Cardiac muscle cell (in vitro differentiated cells and primary cell): ENCODE measurements at regions not wholly inside any gene's neighbourhood (a gene's known extent, or its start where the extent isn't known, plus 50 kb on each side); places are given as distances from the start of the nearest gene placed in this dataset.
"Not testable (repeated sequence)": the region's sequence is repeated elsewhere in the genome, so short reads cannot be mapped to it uniquely, and the experiment has no call there.

ENCODE experiments used
- DNase-seq, 2 donors: peaks; one replicate each; pipeline versions ENCODE4 v3.0.0 to v3.0.0-alpha.2; 2010 to 2017; ENCODE audit warnings: low read depth in 1 of 2, low spot score in 1 of 2
- H3K27ac ChIP-seq: fragments of 200-600 bp; sonication (generic); 2 replicates; pipeline ENCODE4 v1.5.1; 2016
- H3K27me3 ChIP-seq: fragments of 200-600 bp; sonication (generic); 2 replicates; pipeline ENCODE4 v1.6.0; 2016; ENCODE audit warnings: control low read depth
- H3K36me3 ChIP-seq: fragments of 200-600 bp; sonication (generic); 2 replicates; pipeline ENCODE4 v1.5.1; 2016; ENCODE audit warnings: control low read depth
- H3K4me1 ChIP-seq: fragments of 200-600 bp; sonication (generic); 2 replicates; pipeline ENCODE4 v1.8.1; 2017; ENCODE audit warnings: low read depth, mild to moderate bottlenecking, mixed run types
- H3K4me3 ChIP-seq: fragments of 200-600 bp; sonication (generic); 2 replicates; pipeline ENCODE4 v1.5.1; 2016; ENCODE audit warnings: mild to moderate bottlenecking
- H3K9me3 ChIP-seq: fragments of 200-600 bp; sonication (generic); 2 replicates; pipeline ENCODE4 v1.5.1; 2017; ENCODE audit warnings: low read depth, mild to moderate bottlenecking, control low read depth
- TF ChIP-seq, protein P1 (sequence below): IDR thresholded peaks from 2 replicates; pipeline ENCODE4 v1.5.1; 2012; ENCODE audit warnings: low read depth, mild to moderate bottlenecking, low read length

DNA sequence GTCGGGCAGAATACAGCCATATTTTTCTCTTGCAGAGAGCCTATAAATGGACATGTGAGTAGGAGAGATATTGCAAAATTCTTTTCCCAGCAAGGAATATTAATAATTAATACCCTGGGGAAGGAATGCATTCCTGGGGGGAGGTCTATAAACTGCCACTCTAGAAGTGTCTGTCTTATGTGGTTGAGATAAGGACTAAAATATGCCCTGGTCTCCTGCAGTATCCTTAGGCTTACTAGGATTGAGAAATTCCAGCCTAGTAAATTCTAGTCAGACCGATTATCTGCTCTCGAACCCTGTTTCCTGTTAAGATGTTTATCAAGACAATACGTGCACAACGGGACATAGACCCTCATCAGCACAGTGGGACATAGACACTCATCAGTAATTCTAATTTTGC is 872.6 kb downstream of the FSTL5 start:
- H3K4me1 ChIP-seq: no peaks in the 10 kb centered on the region
- no peaks in the 10 kb centered on the region for H3K36me3 ChIP-seq
- no peaks in the 10 kb centered on the region for H3K27me3 ChIP-seq
- no peaks in the 10 kb centered on the region for H3K9me3 ChIP-seq
- no peak for DNase-seq
- H3K27ac ChIP-seq: no peak overlapping the region
- H3K4me3 ChIP-seq: no peak overlapping the region
- TF ChIP-seq, protein P1, sequence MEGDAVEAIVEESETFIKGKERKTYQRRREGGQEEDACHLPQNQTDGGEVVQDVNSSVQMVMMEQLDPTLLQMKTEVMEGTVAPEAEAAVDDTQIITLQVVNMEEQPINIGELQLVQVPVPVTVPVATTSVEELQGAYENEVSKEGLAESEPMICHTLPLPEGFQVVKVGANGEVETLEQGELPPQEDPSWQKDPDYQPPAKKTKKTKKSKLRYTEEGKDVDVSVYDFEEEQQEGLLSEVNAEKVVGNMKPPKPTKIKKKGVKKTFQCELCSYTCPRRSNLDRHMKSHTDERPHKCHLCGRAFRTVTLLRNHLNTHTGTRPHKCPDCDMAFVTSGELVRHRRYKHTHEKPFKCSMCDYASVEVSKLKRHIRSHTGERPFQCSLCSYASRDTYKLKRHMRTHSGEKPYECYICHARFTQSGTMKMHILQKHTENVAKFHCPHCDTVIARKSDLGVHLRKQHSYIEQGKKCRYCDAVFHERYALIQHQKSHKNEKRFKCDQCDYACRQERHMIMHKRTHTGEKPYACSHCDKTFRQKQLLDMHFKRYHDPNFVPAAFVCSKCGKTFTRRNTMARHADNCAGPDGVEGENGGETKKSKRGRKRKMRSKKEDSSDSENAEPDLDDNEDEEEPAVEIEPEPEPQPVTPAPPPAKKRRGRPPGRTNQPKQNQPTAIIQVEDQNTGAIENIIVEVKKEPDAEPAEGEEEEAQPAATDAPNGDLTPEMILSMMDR: no peak

DNA sequence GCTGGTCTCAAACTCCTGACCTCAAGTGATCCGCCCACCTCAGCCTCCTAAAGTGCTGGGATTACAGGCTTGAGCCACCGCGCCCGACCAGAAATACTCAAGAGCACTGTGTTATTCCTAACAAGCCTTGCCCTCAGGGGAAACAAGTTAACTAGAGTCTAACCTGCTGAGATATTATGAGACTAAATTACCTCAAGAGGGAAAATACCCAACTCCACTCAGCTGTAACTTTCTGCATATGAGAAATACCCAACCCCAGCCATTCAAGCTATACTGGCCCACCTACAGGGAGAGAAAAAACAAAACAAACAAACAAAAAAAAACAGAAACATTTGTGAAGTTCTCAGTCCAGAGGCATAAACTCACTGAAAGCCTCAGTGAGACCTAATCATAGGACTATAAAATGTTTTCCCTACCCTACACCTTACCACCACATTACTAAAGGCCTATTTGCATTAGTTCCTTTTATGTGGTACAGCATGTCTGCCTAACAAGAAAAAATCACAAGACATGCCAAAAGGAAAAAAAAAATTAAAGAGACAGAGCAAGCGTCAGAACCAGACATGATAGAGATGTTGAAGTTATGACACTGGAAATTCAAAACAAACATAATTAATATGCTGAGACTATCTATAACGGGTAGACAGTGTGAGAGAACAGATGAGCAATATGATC is 876.0 kb downstream of the FSTL5 start:
- DNase-seq: no peak
- H3K27me3 ChIP-seq: no peaks in the 10 kb centered on the region
- no peaks in the 10 kb centered on the region for H3K4me1 ChIP-seq
- H3K27ac ChIP-seq: no peak overlapping the region
- no peaks in the 10 kb centered on the region for H3K36me3 ChIP-seq
- H3K4me3 ChIP-seq: no peak overlapping the region
- TF ChIP-seq, protein P1: no peak
- H3K9me3 ChIP-seq: no peaks in the 10 kb centered on the region

DNA sequence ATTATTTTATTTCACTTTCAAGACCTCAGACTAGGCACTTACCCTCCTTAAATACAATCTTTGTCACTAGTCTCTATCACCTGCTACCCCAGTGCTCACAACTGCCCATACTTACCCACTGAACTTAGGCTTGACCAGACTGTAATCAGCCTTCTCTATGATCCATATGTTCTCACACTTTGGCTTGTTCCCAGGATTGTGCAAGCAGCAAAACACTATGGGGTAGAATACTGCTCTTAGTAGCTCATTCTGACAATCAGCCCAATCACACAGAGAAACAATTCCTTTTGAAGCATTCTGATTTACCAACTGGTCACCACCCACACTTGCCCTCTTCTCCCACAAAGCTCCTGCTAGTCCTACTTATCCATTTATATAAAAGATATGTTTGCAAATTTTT is 878.3 kb downstream of the FSTL5 start:
- H3K27me3 ChIP-seq: no peaks in the 10 kb centered on the region
- H3K27ac ChIP-seq: no peak overlapping the region
- DNase-seq: no peak
- H3K4me1 ChIP-seq: no peaks in the 10 kb centered on the region
- H3K4me3 ChIP-seq: no peak overlapping the region
- H3K9me3 ChIP-seq: no peaks in the 10 kb centered on the region
- TF ChIP-seq, protein P1: no peak
- H3K36me3 ChIP-seq: no peaks in the 10 kb centered on the region

DNA sequence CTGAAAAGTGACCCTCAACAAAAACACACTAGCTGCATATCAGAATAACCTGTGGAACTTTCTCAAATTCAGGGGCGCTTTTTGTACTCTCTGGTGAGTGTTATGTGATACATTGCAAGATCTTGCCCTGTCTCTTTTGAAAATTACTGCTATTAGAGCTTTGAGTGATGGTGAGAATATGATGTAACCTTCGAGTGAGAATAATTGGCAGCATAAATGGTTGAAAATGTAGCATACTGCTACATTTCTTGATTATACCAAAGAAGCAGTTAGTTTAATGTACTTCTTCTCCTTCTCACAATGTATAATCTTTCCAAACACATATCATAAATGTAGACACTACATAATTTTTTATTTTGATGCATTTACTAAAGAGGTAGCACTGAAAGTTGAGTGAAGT is 882.9 kb downstream of the FSTL5 start:
- H3K27ac ChIP-seq: no peak overlapping the region
- TF ChIP-seq, protein P1: no peak
- no peak for DNase-seq
- no peaks in the 10 kb centered on the region for H3K9me3 ChIP-seq
- H3K4me1 ChIP-seq: peaks cover 4% of the 10 kb centered on the region
- H3K4me3 ChIP-seq: no peak overlapping the region
- no peaks in the 10 kb centered on the region for H3K27me3 ChIP-seq
- no peaks in the 10 kb centered on the region for H3K36me3 ChIP-seq

DNA sequence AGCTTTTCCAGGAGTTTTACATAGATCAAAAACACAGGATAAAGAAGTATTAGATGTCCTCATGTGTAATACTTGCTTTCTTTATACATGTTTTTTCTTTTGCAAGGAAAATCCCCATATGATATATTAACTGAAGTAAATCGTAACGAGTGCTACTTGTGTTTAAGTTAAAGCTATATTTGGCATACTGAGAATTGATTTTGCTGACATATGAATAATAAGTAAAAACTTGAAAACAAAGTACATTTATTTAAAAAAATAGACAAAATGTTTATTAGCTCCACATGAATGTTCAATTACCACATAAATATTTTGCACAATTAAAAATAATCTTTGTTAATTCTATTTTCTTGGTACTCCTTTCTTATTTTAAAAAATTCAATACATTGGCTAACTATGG is 884.7 kb downstream of the FSTL5 start:
- H3K9me3 ChIP-seq: no peaks in the 10 kb centered on the region
- no peak overlapping the region for H3K27ac ChIP-seq
- DNase-seq: no peak
- H3K4me1 ChIP-seq: peaks cover 4% of the 10 kb centered on the region
- no peaks in the 10 kb centered on the region for H3K27me3 ChIP-seq
- H3K4me3 ChIP-seq: no peak overlapping the region
- H3K36me3 ChIP-seq: no peaks in the 10 kb centered on the region
- TF ChIP-seq, protein P1: no peak

DNA sequence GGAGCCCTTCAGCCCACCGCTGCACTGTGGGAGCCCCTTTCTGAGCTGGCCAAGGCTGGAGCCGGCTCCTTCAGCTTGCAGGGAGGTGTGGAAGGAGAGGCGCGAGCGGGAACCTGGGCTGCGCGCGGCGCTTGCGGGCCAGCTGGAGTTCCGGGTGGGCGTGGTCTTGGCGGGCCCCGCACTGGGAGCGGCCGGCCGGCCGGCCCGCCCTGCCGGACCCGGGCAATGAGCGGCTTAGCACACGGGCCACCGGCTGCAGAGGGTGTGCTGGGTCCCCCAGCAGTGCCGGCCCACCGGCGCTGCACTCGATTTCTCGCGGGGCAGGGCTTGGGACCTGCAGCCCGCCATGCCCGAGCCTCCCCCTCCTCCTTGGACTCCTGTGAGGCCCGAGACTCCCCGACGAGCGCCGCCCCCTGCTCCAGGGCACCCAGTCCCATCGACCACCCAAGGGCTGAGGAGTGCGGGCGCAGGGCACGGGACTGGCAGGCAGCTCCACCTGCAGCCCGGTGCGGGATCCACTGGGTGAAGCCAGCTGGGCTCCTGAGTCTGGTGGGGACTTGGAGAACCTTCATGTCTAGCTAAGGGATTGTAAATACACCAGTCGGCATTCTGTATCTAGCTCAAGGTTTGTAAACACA is 886.5 kb downstream of the FSTL5 start:
- not testable (repeated sequence) for H3K4me1 ChIP-seq, H3K27ac ChIP-seq, H3K27me3 ChIP-seq, H3K36me3 ChIP-seq, H3K4me3 ChIP-seq, H3K9me3 ChIP-seq, DNase-seq
